Testis (tissue), 2 donors: ENCODE measurements at regions not wholly inside any gene's neighbourhood (a gene's known extent, or its start where the extent isn't known, plus 50 kb on each side); places are given as distances from the start of the nearest gene placed in this dataset.

Experiments
- CTCF ChIP-seq, 3 experiments: fragments of 450-650 bp in 2 of 3; fragments of 200-600 bp in 1 of 3; sonication (generic) in 1 of 3; IDR thresholded peaks; one replicate each; pipeline ENCODE4 v1.5.1; 2016 to 2019; ENCODE audit warnings: antibody characterized with exemption in 3 of 3, mild to moderate bottlenecking in 2 of 3, moderate library complexity in 1 of 3
- POLR2A ChIP-seq: fragments of 450-650 bp; IDR thresholded peaks from one replicate; pipeline ENCODE4 v1.6.1; 2017; ENCODE audit warnings: antibody characterized with exemption, mild to moderate bottlenecking, moderate library complexity

DNA sequence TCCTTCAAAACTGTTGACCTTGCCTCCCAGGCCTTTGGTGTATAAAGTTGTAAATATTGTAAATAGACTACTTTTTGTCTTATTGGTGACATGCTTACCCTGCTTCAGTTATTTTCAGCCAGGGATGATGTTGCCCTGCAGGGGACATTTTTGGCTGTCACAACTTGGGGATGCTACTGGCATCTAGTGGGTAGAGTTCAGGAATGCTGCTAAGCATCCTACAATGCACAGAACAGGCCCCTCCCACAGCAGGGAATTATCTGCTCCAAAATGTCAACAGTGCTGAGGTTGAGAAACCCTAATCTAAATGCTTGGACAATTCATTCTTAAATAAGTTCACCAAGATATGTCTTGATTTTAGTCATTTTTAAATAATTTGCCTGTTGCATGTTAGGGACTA, 459.8 kb downstream of the PMP22 start:
- TF ChIP-seq POLR2A (no peak), CTCF (IDR thresholded peaks at IDR 0.05) (no peak)
